Neural progenitor cell (in vitro differentiated cells): ENCODE measurements at regions not wholly inside any gene's neighbourhood (a gene's known extent, or its start where the extent isn't known, plus 50 kb on each side); places are given as distances from the start of the nearest gene placed in this dataset.

Source experiments
- DNase-seq: peaks from one replicate; pipeline ENCODE4 v3.0.0-alpha.2; 2016; ENCODE audit warnings: low spot score
- H2AFZ ChIP-seq: fragments of 200-600 bp; sonication (generic); replicated peaks from 2 replicates; pipeline ENCODE4 v1.6.1; 2016; ENCODE audit warnings: antibody characterized with exemption
- H3F3A ChIP-seq: fragments of 200-600 bp; sonication (generic); 2 replicates; pipeline ENCODE4 v1.6.1; 2016; ENCODE audit warnings: antibody characterized with exemption, low read depth
- H3K27ac ChIP-seq: fragments of 200-600 bp; sonication (generic); 2 replicates; pipeline ENCODE4 v1.5.1; 2016; ENCODE audit warnings: mild to moderate bottlenecking
- H3K27me3 ChIP-seq: fragments of 200-600 bp; sonication (generic); 2 replicates; pipeline ENCODE4 v1.6.1; 2016; ENCODE audit warnings: mild to moderate bottlenecking, moderate library complexity
- H3K36me3 ChIP-seq: fragments of 200-600 bp; sonication (generic); 2 replicates; pipeline ENCODE4 v1.5.1; 2016
- H3K4me1 ChIP-seq: fragments of 200-600 bp; sonication (generic); 2 replicates; pipeline ENCODE4 v1.6.1; 2016; ENCODE audit warnings: mixed run types
- H3K4me2 ChIP-seq: fragments of 200-600 bp; sonication (generic); 2 replicates; pipeline ENCODE4 v1.6.1; 2016
- H3K4me3 ChIP-seq: fragments of 200-600 bp; sonication (generic); 2 replicates; pipeline ENCODE4 v1.5.1; 2016
- H3K79me2 ChIP-seq: fragments of 200-600 bp; sonication (generic); 2 replicates; pipeline ENCODE4 v1.6.1; 2016; ENCODE audit warnings: low read depth
- H3K9ac ChIP-seq: fragments of 200-600 bp; sonication (generic); 2 replicates; pipeline ENCODE4 v1.6.1; 2016
- H3K9me3 ChIP-seq: fragments of 200-600 bp; sonication (generic); 2 replicates; pipeline ENCODE4 v1.5.1; 2016; ENCODE audit warnings: low read depth
- H4K20me1 ChIP-seq: fragments of 200-600 bp; sonication (generic); 2 replicates; pipeline ENCODE4 v1.6.1; 2016; ENCODE audit warnings: low read depth
- H3K27ac Mint-ChIP-seq: 3 replicates; pipeline ENCODE4 v1.8.0; 2021; ENCODE audit warnings: mixed read lengths
- H3K27me3 Mint-ChIP-seq: 2 replicates; pipeline ENCODE4 v1.8.0; 2022; ENCODE audit warnings: low read depth, mild to moderate bottlenecking, inconsistent platforms, moderate library complexity, mixed read lengths; ENCODE audit not compliant: insufficient read depth
- H3K36me3 Mint-ChIP-seq: 3 replicates; pipeline ENCODE4 v1.8.0; 2021; ENCODE audit warnings: mixed read lengths
- H3K4me1 Mint-ChIP-seq: 3 replicates; pipeline ENCODE4 v1.8.0; 2021; ENCODE audit warnings: mixed read lengths
- H3K4me3 Mint-ChIP-seq: 3 replicates; pipeline ENCODE4 v1.8.0; 2021; ENCODE audit warnings: mild to moderate bottlenecking, moderate library complexity, mixed read lengths
- H3K9me3 Mint-ChIP-seq: 3 replicates; pipeline ENCODE4 v1.8.0; 2020; ENCODE audit warnings: mixed read lengths
- EZH2 ChIP-seq: fragments of 200-600 bp; sonication (generic); IDR thresholded peaks from 2 replicates; pipeline ENCODE4 v1.6.1; 2017; ENCODE audit warnings: antibody characterized with exemption, mild to moderate bottlenecking, moderate library complexity
- EZH2phosphoT487 ChIP-seq: fragments of 200-600 bp; sonication (generic); IDR thresholded peaks from 2 replicates; pipeline ENCODE4 v1.6.1; 2017; ENCODE audit warnings: antibody characterized with exemption
- TF ChIP-seq, protein P1 (sequence below): fragments of 200-600 bp; sonication (generic); IDR thresholded peaks from 2 replicates; pipeline ENCODE4 v1.5.1; 2017; ENCODE audit warnings: antibody characterized with exemption, mild to moderate bottlenecking

DNA sequence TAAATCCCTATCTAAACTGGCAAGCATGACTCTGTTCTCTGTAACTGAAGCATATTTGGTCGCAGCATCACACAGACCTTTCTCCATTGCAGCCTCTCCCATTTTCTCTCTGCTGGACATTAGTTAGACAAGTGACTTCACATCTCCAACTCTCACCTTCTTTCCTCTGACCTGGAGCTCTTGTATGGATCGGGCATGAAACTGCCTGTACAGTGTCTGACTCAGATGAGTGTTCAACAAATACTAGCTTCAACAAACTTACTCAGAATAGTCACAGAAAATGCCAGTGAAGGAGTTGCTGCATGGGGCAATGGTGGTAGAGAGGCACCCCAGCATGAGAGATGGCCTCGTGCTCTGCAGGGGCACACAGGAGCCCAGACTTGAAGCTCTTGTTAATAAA lies 104.7 kb upstream of the COPS8 start:
- TF ChIP-seq EZH2 (no peak), EZH2phosphoT487 (no peak)
- TF ChIP-seq, protein P1, sequence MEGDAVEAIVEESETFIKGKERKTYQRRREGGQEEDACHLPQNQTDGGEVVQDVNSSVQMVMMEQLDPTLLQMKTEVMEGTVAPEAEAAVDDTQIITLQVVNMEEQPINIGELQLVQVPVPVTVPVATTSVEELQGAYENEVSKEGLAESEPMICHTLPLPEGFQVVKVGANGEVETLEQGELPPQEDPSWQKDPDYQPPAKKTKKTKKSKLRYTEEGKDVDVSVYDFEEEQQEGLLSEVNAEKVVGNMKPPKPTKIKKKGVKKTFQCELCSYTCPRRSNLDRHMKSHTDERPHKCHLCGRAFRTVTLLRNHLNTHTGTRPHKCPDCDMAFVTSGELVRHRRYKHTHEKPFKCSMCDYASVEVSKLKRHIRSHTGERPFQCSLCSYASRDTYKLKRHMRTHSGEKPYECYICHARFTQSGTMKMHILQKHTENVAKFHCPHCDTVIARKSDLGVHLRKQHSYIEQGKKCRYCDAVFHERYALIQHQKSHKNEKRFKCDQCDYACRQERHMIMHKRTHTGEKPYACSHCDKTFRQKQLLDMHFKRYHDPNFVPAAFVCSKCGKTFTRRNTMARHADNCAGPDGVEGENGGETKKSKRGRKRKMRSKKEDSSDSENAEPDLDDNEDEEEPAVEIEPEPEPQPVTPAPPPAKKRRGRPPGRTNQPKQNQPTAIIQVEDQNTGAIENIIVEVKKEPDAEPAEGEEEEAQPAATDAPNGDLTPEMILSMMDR, result no peak
- H3K79me2 ChIP-seq, result no peaks in the 10 kb centered on the region
- no peak for DNase-seq
- no peaks in the 10 kb centered on the region for H4K20me1 ChIP-seq
- no peak overlapping the region for H3K27ac ChIP-seq
- no peaks in the 10 kb centered on the region for H3K4me1 ChIP-seq
- H3K36me3 ChIP-seq, result no peaks in the 10 kb centered on the region
- no peak overlapping the region for H3K4me3 Mint-ChIP-seq
- H3K36me3 Mint-ChIP-seq, result no peaks in the 10 kb centered on the region
- H3K27me3 ChIP-seq, result no peaks in the 10 kb centered on the region
- H3K4me2 ChIP-seq, result no peak overlapping the region
- H3F3A ChIP-seq, result no peaks in the 10 kb centered on the region
- no peak overlapping the region for H3K9ac ChIP-seq
- peaks cover 5% of the 10 kb centered on the region for H3K9me3 Mint-ChIP-seq
- no peaks in the 10 kb centered on the region for H3K9me3 ChIP-seq
- H3K27ac Mint-ChIP-seq, result no peak overlapping the region
- peaks cover 7% of the 10 kb centered on the region for H3K4me1 Mint-ChIP-seq
- H3K4me3 ChIP-seq, result no peak overlapping the region
- peaks cover 14% of the 10 kb centered on the region for H3K27me3 Mint-ChIP-seq
- H2AFZ ChIP-seq, result no peak overlapping the region

DNA sequence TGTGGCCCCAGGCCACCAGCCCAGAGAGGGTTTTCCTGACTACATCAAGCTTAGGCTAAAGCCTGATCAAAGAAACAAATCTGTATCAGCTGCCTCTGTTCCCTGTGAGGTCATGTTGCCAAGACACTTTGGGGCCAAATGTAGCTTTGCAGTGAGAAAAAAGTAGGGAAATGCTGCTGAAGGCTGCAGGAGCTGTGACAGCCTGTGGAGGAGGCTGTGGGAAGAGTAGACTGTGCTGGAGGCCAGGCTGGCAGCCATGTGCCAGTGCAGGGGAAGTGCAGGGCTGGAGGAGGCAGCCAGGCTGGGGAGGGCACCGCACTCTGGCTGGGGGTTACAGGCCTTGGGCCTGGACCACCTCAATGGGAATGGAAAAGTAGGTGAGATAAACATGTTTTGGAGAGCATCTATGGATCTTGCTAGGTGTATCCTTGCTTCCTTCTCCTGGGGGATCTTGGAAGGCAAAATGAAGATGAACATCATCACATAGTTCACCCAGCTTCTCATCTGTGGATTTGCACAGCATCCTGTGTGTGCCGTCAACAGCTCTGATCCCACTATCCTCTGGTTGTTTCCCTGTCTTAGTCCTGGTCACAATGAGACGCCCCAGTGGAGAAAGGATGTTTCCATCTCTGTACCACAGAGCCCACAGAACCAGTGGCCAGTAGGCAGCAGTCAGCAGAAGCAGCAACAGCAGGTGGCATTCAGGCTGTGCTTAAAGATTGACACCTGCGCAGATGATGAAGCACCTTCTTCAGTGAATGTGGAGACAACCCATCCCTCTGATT lies 103.8 kb upstream of the COPS8 start:
- Mint-ChIP-seq H3K36me3 (no peaks in the 10 kb centered on the region), H3K4me1 (no peaks in the 10 kb centered on the region), H3K4me3 (no peak overlapping the region), H3K9me3 (peaks cover 5% of the 10 kb centered on the region), H3K27ac (peak overlapping the region; percentile 19), H3K27me3 (peaks cover 14% of the 10 kb centered on the region)
- H3K4me3 ChIP-seq, result no peak overlapping the region
- H3K36me3 ChIP-seq, result no peaks in the 10 kb centered on the region
- no peaks in the 10 kb centered on the region for H3K27me3 ChIP-seq
- H3F3A ChIP-seq, result no peaks in the 10 kb centered on the region
- no peaks in the 10 kb centered on the region for H3K79me2 ChIP-seq
- no peak overlapping the region for H3K27ac ChIP-seq
- H3K4me1 ChIP-seq, result no peaks in the 10 kb centered on the region
- H2AFZ ChIP-seq, result no peak overlapping the region
- no peak overlapping the region for H3K9ac ChIP-seq
- DNase-seq, result no peak
- no peaks in the 10 kb centered on the region for H3K9me3 ChIP-seq
- no peaks in the 10 kb centered on the region for H4K20me1 ChIP-seq
- TF ChIP-seq EZH2 (no peak), EZH2phosphoT487 (no peak)
- TF ChIP-seq, protein P1, result no peak
- no peak overlapping the region for H3K4me2 ChIP-seq

DNA sequence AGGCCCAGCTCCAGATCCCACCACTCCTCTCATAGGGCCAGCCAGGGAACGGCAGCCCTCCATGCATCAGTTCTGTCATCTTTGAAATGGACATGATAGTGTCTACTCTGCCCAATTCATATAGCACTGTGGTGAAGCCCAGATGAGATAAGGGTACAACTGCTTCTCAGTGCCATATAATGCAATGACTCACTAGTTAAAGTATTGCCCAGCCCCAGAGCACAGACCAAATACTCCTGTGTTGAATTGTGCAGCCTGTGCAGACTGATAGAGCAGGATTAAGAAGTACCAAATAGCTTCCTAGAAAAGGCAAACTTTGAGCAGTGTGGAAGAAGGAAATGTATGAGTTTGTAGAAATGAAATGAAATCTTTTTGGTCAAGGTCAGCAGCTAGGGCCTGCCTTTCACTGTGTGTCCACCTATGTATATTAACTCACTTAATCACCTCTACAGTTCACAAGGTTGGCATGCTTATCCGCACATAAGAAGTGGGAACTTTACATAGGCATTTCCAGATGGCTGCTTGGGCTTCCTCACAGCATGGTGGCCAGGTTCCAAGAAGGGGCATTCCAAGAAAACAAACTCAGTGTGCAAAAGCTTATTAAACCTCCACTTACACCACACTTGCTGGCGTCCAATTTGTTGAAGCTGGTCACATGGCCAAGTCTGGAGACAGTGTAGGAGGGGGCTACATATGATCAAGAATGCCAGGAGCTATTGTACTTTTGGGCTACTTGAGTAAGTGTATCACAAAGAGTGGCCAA lies 102.8 kb upstream of the COPS8 start:
- H3K4me3 ChIP-seq, result no peak overlapping the region
- no peak overlapping the region for H2AFZ ChIP-seq
- DNase-seq, result no peak
- Mint-ChIP-seq H3K9me3 (peaks cover 5% of the 10 kb centered on the region), H3K4me1 (no peaks in the 10 kb centered on the region), H3K27me3 (peaks cover 8% of the 10 kb centered on the region), H3K4me3 (no peak overlapping the region), H3K27ac (no peak overlapping the region), H3K36me3 (no peaks in the 10 kb centered on the region)
- H3K27ac ChIP-seq, result no peak overlapping the region
- no peaks in the 10 kb centered on the region for H3K79me2 ChIP-seq
- peaks cover 6% of the 10 kb centered on the region for H3K4me1 ChIP-seq
- TF ChIP-seq EZH2, result no peak
- no peak for TF ChIP-seq EZH2phosphoT487
- TF ChIP-seq, protein P1, result no peak
- no peaks in the 10 kb centered on the region for H3F3A ChIP-seq
- H3K9me3 ChIP-seq, result no peaks in the 10 kb centered on the region
- H3K27me3 ChIP-seq, result no peaks in the 10 kb centered on the region
- no peaks in the 10 kb centered on the region for H4K20me1 ChIP-seq
- no peak overlapping the region for H3K9ac ChIP-seq
- no peak overlapping the region for H3K4me2 ChIP-seq
- H3K36me3 ChIP-seq, result no peaks in the 10 kb centered on the region
